Mesothelial cell of epicardium (in vitro differentiated cells): ENCODE measurements at regions not wholly inside any gene's neighbourhood (a gene's known extent, or its start where the extent isn't known, plus 50 kb on each side); places are given as distances from the start of the nearest gene placed in this dataset.
A peak's percentile ranks its signal among the peaks of the same experiment; 100 is the strongest.

Experiments used
- DNase-seq, 2 experiments: peaks; one replicate each; pipeline ENCODE4 v3.0.0; 2021; ENCODE audit warnings: low spot score in 2 of 2; ENCODE audit not compliant: unreplicated experiment in 2 of 2
- H3K27ac Mint-ChIP-seq: 2 replicates; pipeline ENCODE4 v1.8.0; 2021; ENCODE audit warnings: mixed read lengths
- H3K27me3 Mint-ChIP-seq: 2 replicates; pipeline ENCODE4 v1.8.0; 2021; ENCODE audit warnings: low read depth, mixed read lengths
- H3K36me3 Mint-ChIP-seq: 2 replicates; pipeline ENCODE4 v1.8.0; 2021; ENCODE audit warnings: mixed read lengths
- H3K4me1 Mint-ChIP-seq: 2 replicates; pipeline ENCODE4 v1.8.0; 2021; ENCODE audit warnings: mixed read lengths
- H3K4me3 Mint-ChIP-seq: 2 replicates; pipeline ENCODE4 v1.8.0; 2021; ENCODE audit warnings: mild to moderate bottlenecking, moderate library complexity, mixed read lengths
- H3K9me3 Mint-ChIP-seq: 2 replicates; pipeline ENCODE4 v1.8.0; 2021; ENCODE audit warnings: mixed read lengths
- TF ChIP-seq, protein P1 (sequence below): fragments of 200-600 bp; sonication (generic); IDR thresholded peaks from one replicate; pipeline ENCODE4 v1.5.0; 2021; ENCODE audit warnings: antibody characterized with exemption; ENCODE audit not compliant: unreplicated experiment

- Mint-ChIP-seq H3K27ac (no peak overlapping the region), H3K9me3 (peaks cover 27% of the 10 kb centered on the region), H3K27me3 (no peaks in the 10 kb centered on the region), H3K36me3 (peaks cover 8% of the 10 kb centered on the region), H3K4me1 (peaks cover 1% of the 10 kb centered on the region), H3K4me3 (no peak overlapping the region)
- DNase-seq = no peak
- TF ChIP-seq, protein P1, sequence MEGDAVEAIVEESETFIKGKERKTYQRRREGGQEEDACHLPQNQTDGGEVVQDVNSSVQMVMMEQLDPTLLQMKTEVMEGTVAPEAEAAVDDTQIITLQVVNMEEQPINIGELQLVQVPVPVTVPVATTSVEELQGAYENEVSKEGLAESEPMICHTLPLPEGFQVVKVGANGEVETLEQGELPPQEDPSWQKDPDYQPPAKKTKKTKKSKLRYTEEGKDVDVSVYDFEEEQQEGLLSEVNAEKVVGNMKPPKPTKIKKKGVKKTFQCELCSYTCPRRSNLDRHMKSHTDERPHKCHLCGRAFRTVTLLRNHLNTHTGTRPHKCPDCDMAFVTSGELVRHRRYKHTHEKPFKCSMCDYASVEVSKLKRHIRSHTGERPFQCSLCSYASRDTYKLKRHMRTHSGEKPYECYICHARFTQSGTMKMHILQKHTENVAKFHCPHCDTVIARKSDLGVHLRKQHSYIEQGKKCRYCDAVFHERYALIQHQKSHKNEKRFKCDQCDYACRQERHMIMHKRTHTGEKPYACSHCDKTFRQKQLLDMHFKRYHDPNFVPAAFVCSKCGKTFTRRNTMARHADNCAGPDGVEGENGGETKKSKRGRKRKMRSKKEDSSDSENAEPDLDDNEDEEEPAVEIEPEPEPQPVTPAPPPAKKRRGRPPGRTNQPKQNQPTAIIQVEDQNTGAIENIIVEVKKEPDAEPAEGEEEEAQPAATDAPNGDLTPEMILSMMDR = no peak
Measured at GRCh38 chr5:67281874-67282273, 85.3 kb upstream of the CD180 start.

- TF ChIP-seq, protein P1 = no peak
- Mint-ChIP-seq H3K4me1 (peaks cover 9% of the 10 kb centered on the region), H3K4me3 (no peak overlapping the region), H3K27ac (no peak overlapping the region), H3K27me3 (no peaks in the 10 kb centered on the region), H3K9me3 (peaks cover 35% of the 10 kb centered on the region), H3K36me3 (peaks cover 7% of the 10 kb centered on the region)
- no peak for DNase-seq
Measured at GRCh38 chr5:67273689-67274356, 77.2 kb upstream of the CD180 start.

- TF ChIP-seq, protein P1 = no peak
- H3K36me3 Mint-ChIP-seq = peaks cover 4% of the 10 kb centered on the region
- H3K4me1 Mint-ChIP-seq = peaks cover 9% of the 10 kb centered on the region
- H3K27me3 Mint-ChIP-seq = no peaks in the 10 kb centered on the region
- H3K27ac Mint-ChIP-seq = no peak overlapping the region
- H3K9me3 Mint-ChIP-seq = peaks cover 23% of the 10 kb centered on the region
- no peak for DNase-seq
- no peak overlapping the region for H3K4me3 Mint-ChIP-seq
Measured at GRCh38 chr5:67272453-67273130, 76.0 kb upstream of the CD180 start.

DNA sequence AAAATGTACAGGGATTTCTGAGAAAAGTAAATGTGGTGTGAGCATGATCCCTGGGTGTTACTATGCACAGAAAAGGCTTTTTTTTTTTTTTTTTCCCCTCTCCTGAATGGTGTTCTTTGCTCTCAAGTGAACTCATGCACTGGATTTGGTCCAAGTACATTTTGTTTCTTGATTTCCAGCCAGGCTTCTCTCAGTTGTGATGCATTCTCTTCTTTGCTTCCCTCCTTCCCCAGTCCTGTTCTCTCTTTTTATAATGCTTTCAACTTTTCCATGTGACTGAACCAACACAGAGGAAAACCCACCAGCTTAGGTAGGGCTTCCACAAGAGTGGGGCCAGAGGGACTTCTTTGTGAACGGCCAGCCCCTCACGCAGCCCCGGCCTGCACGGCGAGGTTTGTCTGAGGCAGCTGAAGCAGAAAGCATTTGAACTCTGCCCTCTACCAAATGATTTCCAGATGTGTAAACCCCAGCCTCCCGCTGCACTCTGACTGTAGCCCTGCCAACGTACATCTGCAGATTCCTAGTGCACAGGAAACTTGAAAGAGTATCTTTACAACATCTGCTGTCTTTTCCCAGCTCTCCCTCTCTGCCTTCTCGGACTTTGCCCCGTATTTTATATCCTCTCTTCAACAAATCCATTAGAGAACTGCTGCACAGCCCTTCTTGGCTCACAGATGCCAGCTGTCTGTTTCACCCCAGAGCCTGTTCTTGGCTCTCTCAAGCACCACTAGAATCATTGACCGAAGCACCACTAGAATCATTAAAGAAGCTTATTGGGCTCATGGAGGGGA, 71.8 kb upstream of the CD180 start:
- Mint-ChIP-seq H3K9me3 (peaks cover 7% of the 10 kb centered on the region), H3K36me3 (no peaks in the 10 kb centered on the region), H3K4me1 (peaks cover 16% of the 10 kb centered on the region), H3K27ac (no peak overlapping the region), H3K27me3 (no peaks in the 10 kb centered on the region), H3K4me3 (no peak overlapping the region)
- peak; percentile 25 to 54 for DNase-seq
- TF ChIP-seq, protein P1 = no peak

DNA sequence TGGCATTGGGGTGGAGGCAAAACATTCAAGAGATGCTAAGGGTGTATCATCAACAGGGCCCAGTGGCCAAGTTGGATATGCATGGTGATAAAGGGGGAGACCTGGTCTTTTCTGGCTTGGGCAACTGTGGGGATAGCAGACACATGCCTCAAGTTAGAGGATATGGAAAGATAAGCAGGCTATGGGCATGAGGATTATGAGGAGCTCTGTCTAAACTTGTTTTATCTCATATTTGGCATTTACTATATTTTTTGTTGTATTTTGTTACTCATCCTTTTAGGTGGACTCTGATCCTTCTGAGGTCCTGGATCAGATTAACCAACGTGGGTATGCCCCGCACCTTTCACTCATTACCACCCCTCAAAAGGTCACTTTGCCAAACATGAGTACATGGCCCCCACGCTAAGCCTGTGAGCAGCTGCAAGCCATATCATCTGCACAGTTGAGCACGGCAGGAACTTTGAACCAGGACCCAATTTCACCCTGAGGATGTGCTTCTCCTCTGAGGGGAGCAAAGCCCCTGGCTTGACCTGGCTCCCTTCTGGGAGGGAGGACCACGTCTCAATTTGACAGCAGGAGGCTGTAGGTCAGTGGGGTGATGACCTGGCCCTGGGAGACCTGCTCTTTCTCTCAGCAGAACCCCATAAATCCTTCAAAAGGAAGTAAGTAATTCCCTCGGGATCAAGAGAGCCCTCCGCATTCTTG, 71.1 kb upstream of the CD180 start:
- no peak overlapping the region for H3K27ac Mint-ChIP-seq
- H3K36me3 Mint-ChIP-seq = no peaks in the 10 kb centered on the region
- H3K9me3 Mint-ChIP-seq = peaks cover 7% of the 10 kb centered on the region
- TF ChIP-seq, protein P1 = no peak
- H3K4me3 Mint-ChIP-seq = no peak overlapping the region
- no peaks in the 10 kb centered on the region for H3K27me3 Mint-ChIP-seq
- no peak for DNase-seq
- peaks cover 20% of the 10 kb centered on the region for H3K4me1 Mint-ChIP-seq
